ENCODE measurements at regions not wholly inside any gene's neighbourhood (a gene's known extent, or its start where the extent isn't known, plus 50 kb on each side); places are given as distances from the start of the nearest gene placed in this dataset.

GRCh38 chr14:85415015-85415712 is 114.8 kb upstream of the FLRT2 start:
- no peak overlapping the region for H3K4me3 ChIP-seq (ENCODE audit: low read length)
- H3K36me3 ChIP-seq (ENCODE audit: insufficient read depth, low read length) = no peaks in the 10 kb centered on the region
- H2AFZ ChIP-seq (ENCODE audit: low read depth, low read length) = no peak overlapping the region
- H4K20me1 ChIP-seq (ENCODE audit: insufficient read depth) = no peaks in the 10 kb centered on the region
- no peaks in the 10 kb centered on the region for H3F3A ChIP-seq (ENCODE audit: insufficient read depth, low read length, poor library complexity, severe bottlenecking)
- no peaks in the 10 kb centered on the region for H3K79me2 ChIP-seq (replicated peaks; ENCODE audit: insufficient read depth, low read length)
- no peaks in the 10 kb centered on the region for H3K27me3 ChIP-seq (ENCODE audit: insufficient read depth, low read depth, low read length)
- H3K9me3 ChIP-seq (ENCODE audit: low read length) = no peaks in the 10 kb centered on the region
- no peak overlapping the region for H3K9ac ChIP-seq (ENCODE audit: low read length)
- H3K27ac ChIP-seq (ENCODE audit: low read length) = no peak overlapping the region
- TF ChIP-seq CTCF (IDR thresholded peaks at IDR 0.05; ENCODE audit: poor library complexity, severe bottlenecking) (no peak), EP300 (conservative IDR thresholded peaks at IDR 0.05; ENCODE audit: poor library complexity, severe bottlenecking) (no peak), SMC3 (conservative IDR thresholded peaks at IDR 0.05; ENCODE audit: poor library complexity) (no peak), MXI1 (conservative IDR thresholded peaks at IDR 0.05; ENCODE audit: poor library complexity, severe bottlenecking) (no peak), POLR2AphosphoS5 (IDR thresholded peaks at IDR 0.05) (no peak), REST (IDR thresholded peaks at IDR 0.05; ENCODE audit: borderline replicate concordance) (no peak)
- no peak overlapping the region for H3K4me2 ChIP-seq (ENCODE audit: low read length)
- H3K9me2 ChIP-seq (ENCODE audit: insufficient read depth, low read length) = no peaks in the 10 kb centered on the region

- Histone ChIP-seq H3K36me3 (ENCODE audit: insufficient read depth, low read length) (no peaks in the 10 kb centered on the region), H3K27me3 (ENCODE audit: insufficient read depth, low read depth, low read length) (no peaks in the 10 kb centered on the region), H2AFZ (ENCODE audit: low read depth, low read length) (no peak overlapping the region), H3K9me2 (ENCODE audit: insufficient read depth, low read length) (no peaks in the 10 kb centered on the region), H3K9ac (ENCODE audit: low read length) (no peak overlapping the region), H3K79me2 (replicated peaks; ENCODE audit: insufficient read depth, low read length) (no peaks in the 10 kb centered on the region), H3K4me2 (ENCODE audit: low read length) (no peak overlapping the region), H3K9me3 (ENCODE audit: low read length) (no peaks in the 10 kb centered on the region), H3K4me3 (ENCODE audit: low read length) (no peak overlapping the region), H3F3A (ENCODE audit: insufficient read depth, low read length, poor library complexity, severe bottlenecking) (no peaks in the 10 kb centered on the region), H3K27ac (ENCODE audit: low read length) (no peak overlapping the region), H4K20me1 (ENCODE audit: insufficient read depth) (no peaks in the 10 kb centered on the region)
- TF ChIP-seq EP300 (conservative IDR thresholded peaks at IDR 0.05; ENCODE audit: poor library complexity, severe bottlenecking) (no peak), MXI1 (conservative IDR thresholded peaks at IDR 0.05; ENCODE audit: poor library complexity, severe bottlenecking) (no peak), POLR2AphosphoS5 (IDR thresholded peaks at IDR 0.05) (no peak), SMC3 (conservative IDR thresholded peaks at IDR 0.05; ENCODE audit: poor library complexity) (no peak), TAF1 (IDR thresholded peaks at IDR 0.05; ENCODE audit: low read depth) (no peak), EZH2 (IDR thresholded peaks at IDR 0.05; ENCODE audit: borderline replicate concordance, insufficient read depth, low read length, poor library complexity, severe bottlenecking) (no peak), CTCF (IDR thresholded peaks at IDR 0.05; ENCODE audit: poor library complexity, severe bottlenecking) (no peak), RAD21 (conservative IDR thresholded peaks at IDR 0.05) (no peak), REST (IDR thresholded peaks at IDR 0.05; ENCODE audit: borderline replicate concordance) (no peak)
Observed at GRCh38 chr14:85416771-85417170, 113.2 kb upstream of the FLRT2 start.
